ENCODE measurements at regions not wholly inside any gene's neighbourhood (a gene's known extent, or its start where the extent isn't known, plus 50 kb on each side); places are given as distances from the start of the nearest gene placed in this dataset.

DNA sequence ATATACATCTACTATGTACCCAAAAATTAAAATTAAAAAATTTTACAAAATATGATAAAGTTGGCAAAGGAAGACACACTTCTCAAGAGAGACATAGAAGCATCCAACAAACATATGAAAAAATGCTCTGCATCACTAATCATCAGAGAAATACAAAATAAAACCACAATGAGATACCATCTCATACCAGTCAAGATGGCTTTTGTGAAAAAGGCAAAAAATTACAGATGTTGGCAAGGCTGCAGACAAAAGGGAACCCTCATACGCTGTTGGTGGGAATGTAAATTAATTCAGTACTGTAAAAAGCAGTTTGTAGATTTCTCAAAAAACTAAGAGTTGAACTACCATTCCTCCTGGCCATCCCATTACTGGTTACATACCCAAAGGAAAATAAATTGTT, 581.7 kb upstream of the CCDC54 start:
- no peak for TF ChIP-seq ZNF274 (IDR thresholded peaks at IDR 0.05; ENCODE audit: low read depth, low read length)
- no peak overlapping the region for H3K4me3 ChIP-seq (ENCODE audit: low read length)

DNA sequence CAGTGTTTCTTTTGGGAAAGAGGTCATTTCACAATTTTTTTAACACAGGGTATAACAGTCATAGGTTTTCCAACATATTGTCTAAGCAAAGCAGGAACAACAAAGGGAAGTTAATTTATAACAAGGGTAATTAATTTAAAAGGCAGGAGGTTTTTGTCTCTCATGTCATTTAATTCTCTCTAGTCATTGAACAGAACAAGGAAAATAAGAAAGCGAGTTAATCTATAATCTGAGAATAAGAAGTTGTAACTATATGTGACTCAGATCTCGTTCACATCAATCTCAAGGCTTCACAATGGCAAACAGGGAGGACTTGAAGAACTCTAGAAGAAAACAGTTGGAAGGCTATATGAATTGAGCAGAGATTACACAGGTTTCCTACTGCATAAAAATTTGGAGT, 579.8 kb upstream of the CCDC54 start:
- TF ChIP-seq ZNF274 (IDR thresholded peaks at IDR 0.05; ENCODE audit: low read depth, low read length) = no peak

DNA sequence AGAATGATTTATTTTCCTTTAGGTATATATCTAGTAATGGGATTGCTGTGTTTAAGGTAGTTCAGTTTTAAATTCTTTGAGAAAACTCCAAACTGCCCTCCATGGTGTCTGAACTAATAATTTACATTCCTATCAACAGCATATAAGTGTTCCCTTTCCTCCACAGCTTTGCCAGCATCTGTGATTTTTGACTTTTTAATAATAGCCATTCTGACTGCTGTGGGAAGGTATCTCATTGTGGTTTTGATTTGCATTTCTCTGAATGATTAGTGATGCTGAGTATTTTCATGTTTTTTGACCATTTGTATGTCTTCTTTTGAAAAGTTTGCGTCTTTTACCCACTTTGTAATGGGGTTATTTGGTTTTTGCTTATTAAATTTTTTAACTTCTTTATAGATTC, 571.6 kb upstream of the CCDC54 start:
- H3K4me3 ChIP-seq (ENCODE audit: low read length) = no peak overlapping the region
- no peak for TF ChIP-seq ZNF274 (IDR thresholded peaks at IDR 0.05; ENCODE audit: low read depth, low read length)

More for the DNA sequence above, 579.8 kb upstream of the CCDC54 start:
- H3K4me3 ChIP-seq (ENCODE audit: low read length) = no peak overlapping the region

DNA sequence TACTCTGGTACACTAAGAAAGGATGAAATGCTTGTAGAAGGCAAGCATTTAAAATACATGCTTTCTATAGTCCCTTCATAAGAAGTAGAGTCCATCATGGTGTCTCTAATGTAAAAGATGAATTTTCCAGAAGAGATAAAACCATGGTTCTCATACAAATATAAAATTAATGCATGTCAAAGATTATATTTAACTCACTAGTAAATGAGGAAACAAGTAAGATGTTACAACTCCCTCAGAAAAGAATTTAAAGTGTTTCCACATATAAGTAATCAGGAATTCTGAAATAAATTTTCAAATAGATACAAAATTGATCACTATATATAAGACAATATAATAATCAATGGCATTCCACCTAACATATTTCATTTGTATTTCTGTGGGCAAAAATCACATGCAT, 570.3 kb upstream of the CCDC54 start:
- H3K4me3 ChIP-seq (ENCODE audit: low read length) = no peak overlapping the region
- no peak for TF ChIP-seq ZNF274 (IDR thresholded peaks at IDR 0.05; ENCODE audit: low read depth, low read length)

DNA sequence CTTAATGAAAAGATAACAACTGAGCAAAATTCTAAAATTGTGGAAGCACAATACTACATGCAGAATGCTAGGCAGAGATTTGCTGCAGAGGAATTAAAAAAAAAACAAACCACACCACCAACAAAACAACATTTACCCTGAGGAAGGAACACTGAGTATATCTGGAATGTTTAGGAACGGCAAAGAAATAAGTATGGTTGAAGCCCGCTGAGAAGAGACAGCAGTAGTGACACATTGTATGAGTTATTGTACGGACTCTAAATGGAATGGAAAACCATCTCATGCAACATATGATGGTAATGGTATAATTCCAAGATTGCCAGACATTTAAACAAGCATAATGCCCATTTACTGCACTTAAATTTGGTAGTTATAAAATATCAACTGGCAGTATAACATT, 568.2 kb upstream of the CCDC54 start:
- TF ChIP-seq ZNF274 (IDR thresholded peaks at IDR 0.05; ENCODE audit: low read depth, low read length) = no peak
- H3K4me3 ChIP-seq (ENCODE audit: low read length) = no peak overlapping the region

DNA sequence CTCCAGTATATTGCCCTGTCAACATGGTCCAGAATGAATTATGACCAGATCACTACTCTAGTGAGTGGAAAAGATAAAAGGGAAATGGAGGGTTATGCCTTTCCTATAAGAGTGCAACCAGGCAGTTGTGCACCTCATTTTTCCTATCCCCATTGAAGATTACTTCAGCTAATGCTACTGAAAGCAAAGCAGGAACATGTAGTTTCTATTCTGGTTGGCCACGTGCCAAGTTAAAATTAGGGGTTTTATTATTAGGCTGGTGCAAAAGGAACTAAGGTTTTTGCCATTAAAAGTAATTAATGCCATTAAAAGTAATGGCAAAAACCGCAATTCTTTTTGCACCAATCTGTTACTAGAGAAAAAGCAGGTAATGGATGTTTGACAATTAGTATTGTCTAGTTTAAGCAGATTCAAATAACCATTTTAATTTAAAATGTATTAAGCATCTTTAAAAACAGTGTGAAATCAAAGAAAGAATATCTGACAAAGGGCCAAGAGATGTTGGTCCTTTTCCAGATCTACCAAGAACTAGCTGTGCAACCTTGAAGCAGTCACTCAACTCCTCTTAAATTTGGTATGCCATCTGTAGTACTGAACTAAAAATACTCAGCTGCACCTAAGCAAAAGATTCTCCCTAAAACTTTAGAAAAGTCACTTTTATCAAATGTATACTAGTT, 567.5 kb upstream of the CCDC54 start:
- H3K4me3 ChIP-seq (ENCODE audit: low read length) = no peak overlapping the region

DNA sequence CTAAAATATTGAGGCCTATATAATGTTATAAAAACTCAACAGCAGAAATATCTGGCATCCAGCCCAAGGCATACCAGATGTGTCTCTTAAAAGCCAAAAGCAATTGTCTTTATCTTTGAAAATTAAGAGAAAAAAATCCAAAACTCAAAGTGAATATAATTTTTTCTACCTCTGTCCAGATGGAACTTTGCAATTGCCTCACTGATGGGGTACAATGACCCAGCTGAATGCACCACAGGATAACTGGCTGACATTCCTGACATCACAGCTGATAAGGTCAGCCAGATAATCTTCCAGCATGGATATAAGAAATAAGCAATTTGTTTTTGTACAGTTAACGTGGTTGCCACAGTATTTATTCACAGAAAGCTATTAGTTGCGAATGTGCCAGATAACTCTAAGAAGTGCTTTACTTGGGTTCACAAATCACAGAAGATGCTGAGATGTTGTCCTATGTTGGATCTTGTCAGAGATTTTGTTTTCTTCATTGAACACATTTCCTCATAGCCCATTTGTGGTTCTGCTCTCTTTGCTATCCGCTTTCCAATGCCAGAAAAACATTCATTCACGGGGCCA, 566.9 kb upstream of the CCDC54 start:
- no peak for TF ChIP-seq ZNF274 (IDR thresholded peaks at IDR 0.05; ENCODE audit: low read depth, low read length)
- H3K4me3 ChIP-seq (ENCODE audit: low read length) = no peak overlapping the region

More for the DNA sequence above, 567.5 kb upstream of the CCDC54 start:
- no peak for TF ChIP-seq ZNF274 (IDR thresholded peaks at IDR 0.05; ENCODE audit: low read depth, low read length)

DNA sequence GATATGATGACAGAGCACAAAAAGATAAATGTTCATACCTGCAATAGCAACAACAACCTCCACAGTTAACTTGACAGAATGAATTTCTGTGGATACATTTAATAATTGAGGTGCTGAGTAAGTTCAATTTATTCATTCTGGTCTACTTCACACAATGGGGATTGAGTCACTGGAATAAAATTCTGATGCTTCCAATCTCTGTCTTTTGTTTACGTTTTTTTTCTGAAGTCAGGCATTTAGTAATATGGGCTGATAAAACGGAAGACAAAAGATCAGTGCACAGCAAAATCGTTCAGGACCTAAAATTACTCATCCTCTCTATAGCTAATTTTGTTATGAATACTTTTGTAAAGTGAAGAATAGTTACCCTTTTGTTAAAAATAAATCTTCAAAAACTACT, 565.9 kb upstream of the CCDC54 start:
- no peak overlapping the region for H3K4me3 ChIP-seq (ENCODE audit: low read length)
- TF ChIP-seq ZNF274 (IDR thresholded peaks at IDR 0.05; ENCODE audit: low read depth, low read length) = no peak

DNA sequence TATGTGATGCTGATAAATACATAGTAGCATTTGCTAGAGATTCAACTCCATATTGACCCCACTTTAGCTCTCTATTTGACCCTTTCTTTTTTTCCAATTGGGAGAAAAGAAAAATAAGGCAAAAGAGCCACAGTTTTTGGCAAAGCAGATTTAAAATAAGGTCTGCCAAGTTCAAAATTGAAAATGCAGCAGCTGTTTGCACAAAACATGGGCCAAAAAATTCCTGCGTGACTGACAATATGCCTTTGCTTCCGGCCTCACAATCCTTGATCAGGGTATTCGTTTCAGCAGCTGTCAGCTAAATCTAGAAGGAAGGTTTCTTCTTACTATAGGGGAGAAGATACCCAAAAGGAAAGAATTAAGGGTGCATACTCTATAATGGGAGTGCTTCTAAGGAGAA, 563.5 kb upstream of the CCDC54 start:
- no peak overlapping the region for H3K4me3 ChIP-seq (ENCODE audit: low read length)
- no peak for TF ChIP-seq ZNF274 (IDR thresholded peaks at IDR 0.05; ENCODE audit: low read depth, low read length)

DNA sequence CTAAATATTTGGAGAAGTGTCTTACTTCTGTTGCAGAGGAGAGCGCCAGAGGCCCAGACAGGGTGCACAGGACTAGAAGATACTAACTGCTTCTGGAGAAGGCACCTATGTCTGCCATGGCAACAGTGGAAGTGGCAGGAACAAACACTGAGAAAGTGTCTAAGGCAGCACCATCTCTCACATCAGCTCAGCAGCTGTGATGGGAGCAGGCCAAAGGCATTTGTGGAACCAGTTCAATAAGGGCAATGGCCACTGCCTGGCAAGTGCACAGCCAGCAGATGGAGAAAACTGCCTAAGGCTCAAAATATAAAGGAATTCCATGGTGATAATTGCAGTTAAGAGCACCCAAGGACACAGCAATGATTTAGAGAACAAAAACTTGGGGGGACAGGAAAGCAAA, 563.0 kb upstream of the CCDC54 start:
- no peak for TF ChIP-seq ZNF274 (IDR thresholded peaks at IDR 0.05; ENCODE audit: low read depth, low read length)
- no peak overlapping the region for H3K4me3 ChIP-seq (ENCODE audit: low read length)

DNA sequence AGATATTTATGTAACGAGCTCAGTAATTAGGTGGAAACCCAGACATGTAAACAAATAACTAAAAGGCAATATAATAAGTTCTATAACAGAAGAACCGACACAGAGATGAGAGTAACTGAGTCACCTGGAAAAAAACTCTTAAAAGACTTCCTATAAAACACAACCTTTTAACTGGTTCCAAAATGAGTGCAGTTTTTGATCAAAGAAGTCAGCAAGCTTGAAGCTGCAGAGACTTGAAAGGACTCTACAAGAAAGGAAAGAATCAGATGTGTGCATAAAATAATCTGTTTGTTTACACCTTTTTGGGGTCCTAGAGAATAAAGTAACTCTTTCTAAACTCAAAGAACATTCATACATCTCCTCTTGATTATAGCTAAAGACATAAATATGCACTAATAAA, 560.4 kb upstream of the CCDC54 start:
- no peak for TF ChIP-seq ZNF274 (IDR thresholded peaks at IDR 0.05; ENCODE audit: low read depth, low read length)

DNA sequence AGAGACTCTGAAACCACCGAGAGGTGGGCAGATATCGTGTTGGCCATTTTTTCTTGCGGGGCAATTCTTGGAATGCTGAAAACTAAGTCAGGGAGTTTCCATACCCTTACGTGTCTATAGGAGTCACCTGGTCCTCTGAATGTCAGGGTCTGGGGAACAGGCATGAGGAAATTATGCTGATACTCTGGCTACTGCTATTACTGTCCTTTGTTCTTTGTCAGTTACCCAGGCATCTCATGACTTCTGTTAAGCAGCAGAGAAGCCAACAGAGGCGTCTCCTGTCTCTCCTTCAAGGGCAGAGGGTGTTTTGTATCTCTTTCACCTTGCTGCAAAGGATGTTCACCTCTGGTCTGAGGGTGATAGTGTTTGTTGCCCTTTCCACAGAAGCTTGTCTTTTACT, 559.5 kb upstream of the CCDC54 start:
- no peak for TF ChIP-seq ZNF274 (IDR thresholded peaks at IDR 0.05; ENCODE audit: low read depth, low read length)
- no peak overlapping the region for H3K4me3 ChIP-seq (ENCODE audit: low read length)

More for the DNA sequence above, 560.4 kb upstream of the CCDC54 start:
- H3K4me3 ChIP-seq (ENCODE audit: low read length) = no peak overlapping the region

DNA sequence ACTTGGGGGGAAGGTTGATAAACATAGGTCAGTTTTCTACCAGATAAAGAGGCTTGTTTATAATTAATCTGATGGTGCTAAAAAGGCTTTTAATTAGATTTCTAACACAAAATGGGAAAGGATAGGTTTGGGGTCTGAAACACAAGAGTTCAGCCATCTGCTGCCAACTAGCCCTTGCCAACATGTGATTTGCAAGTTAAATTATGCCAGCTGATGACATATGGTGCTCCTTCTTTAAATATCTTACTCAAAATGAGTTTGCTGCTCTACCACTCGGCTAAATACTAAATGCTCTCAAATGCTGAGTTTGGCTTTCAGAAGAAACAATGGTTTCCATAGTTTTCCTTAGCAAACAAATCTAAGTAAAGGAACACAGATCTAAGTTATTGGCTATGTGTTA, 557.8 kb upstream of the CCDC54 start:
- TF ChIP-seq ZNF274 (IDR thresholded peaks at IDR 0.05; ENCODE audit: low read depth, low read length) = no peak
- no peak overlapping the region for H3K4me3 ChIP-seq (ENCODE audit: low read length)

DNA sequence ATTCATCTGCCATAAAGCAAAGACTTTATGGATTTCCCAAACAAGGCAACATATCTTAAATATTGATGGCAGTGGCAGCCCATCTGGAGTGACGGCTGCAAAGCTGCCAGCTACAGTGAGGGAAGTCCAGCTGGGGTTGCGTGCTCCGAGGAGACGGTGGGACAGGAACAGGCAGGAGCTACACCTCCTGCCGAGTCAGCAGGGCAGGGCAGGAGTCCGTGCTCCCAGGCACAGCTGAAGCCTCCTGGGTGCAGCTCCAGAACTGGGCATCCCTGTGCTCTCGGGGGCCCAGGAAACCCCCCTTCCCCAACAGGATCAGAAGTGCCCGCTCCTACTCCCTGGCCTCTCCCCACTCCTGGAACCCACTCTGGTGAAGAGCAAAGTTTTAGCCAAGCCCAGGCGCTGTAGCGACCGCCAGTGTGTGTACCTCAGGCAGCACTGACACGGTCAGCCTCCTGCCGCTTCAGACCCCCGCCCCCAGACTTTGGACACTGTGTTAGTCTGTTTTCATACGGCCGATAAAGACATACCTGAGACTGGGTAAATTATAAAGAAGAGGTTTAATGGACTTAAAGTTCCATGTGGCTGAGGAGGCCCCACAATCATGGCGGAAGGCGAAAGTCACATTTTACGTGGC, 556.4 kb upstream of the CCDC54 start:
- TF ChIP-seq ZNF274 (IDR thresholded peaks at IDR 0.05; ENCODE audit: low read depth, low read length) = no peak
- no peak overlapping the region for H3K4me3 ChIP-seq (ENCODE audit: low read length)

DNA sequence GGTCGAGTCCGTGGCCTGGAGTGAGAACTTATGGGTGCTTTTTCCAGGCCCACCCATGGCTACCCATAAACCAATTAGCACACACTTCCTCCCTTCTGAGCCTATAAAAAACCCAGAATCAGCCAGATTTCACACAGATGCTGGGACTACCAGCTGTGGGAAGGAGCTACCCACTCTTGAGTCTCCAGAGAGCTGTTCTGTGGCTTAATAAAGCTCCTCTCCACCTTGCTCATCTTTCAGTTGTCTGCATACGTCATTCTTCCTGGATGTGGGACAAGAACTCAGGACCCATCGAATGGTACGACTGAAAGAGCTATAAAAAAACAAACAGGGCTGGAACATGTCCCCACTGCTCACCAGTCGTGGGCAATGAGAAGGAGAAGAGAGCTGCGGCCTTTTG, 555.4 kb upstream of the CCDC54 start:
- no peak for TF ChIP-seq ZNF274 (IDR thresholded peaks at IDR 0.05; ENCODE audit: low read depth, low read length)
- H3K4me3 ChIP-seq (ENCODE audit: low read length) = no peak overlapping the region

All from GM08714 (cell line).